ENCODE measurements at regions not wholly inside any gene's neighbourhood (a gene's known extent, or its start where the extent isn't known, plus 50 kb on each side); places are given as distances from the start of the nearest gene placed in this dataset.

GRCh38 chr11:105456950-105457349 is 152.9 kb upstream of the GRIA4 start:
- no peak overlapping the region for H3K27ac ChIP-seq
- ATAC-seq: no peak
- no peaks in the 10 kb centered on the region for H3K4me1 ChIP-seq
- DNase-seq: no peak
- no peak for TF ChIP-seq CTCF (IDR thresholded peaks at IDR 0.05)
- no peak overlapping the region for H3K4me3 ChIP-seq
- intact Hi-C loops (cut with DNase I): no loop called here
- WGBS, 2 donors: 63 to 72% methylated on average over 4 of the region's 4 CpGs
- no peaks in the 10 kb centered on the region for H3K36me3 ChIP-seq
- peaks cover 0 to 13% (median 0%) of the 10 kb centered on the region in 11 donors for H3K9me3 ChIP-seq
- no peaks in the 10 kb centered on the region for H3K27me3 ChIP-seq

- H3K27me3 ChIP-seq: no peaks in the 10 kb centered on the region
- no peak overlapping the region for H3K4me3 ChIP-seq
- ATAC-seq (no peak), DNase-seq (no peak)
- H3K4me1 ChIP-seq: no peaks in the 10 kb centered on the region
- no peak for TF ChIP-seq CTCF (IDR thresholded peaks at IDR 0.05)
- H3K27ac ChIP-seq: no peak overlapping the region
- 86 to 91% methylated on average over 2 of the region's 2 CpGs for WGBS, 2 donors
- H3K36me3 ChIP-seq: no peaks in the 10 kb centered on the region
- peaks cover 0 to 23% (median 10%) of the 10 kb centered on the region in 11 donors for H3K9me3 ChIP-seq
- intact Hi-C loops (cut with DNase I): no loop called here
Measured at GRCh38 chr11:105449100-105449734, 160.7 kb upstream of the GRIA4 start.

- TF ChIP-seq CTCF (IDR thresholded peaks at IDR 0.05): no peak
- DNase-seq (no peak), ATAC-seq (no peak)
- Histone ChIP-seq H3K4me1 (no peaks in the 10 kb centered on the region), H3K27me3 (no peaks in the 10 kb centered on the region), H3K27ac (no peak overlapping the region), H3K4me3 (no peak overlapping the region), H3K36me3 (no peaks in the 10 kb centered on the region), H3K9me3 (peaks cover 0 to 29% (median 15%) of the 10 kb centered on the region in 11 donors)
- WGBS, 2 donors: 87% methylated on average over 4 of the region's 4 CpGs
- intact Hi-C loops (cut with DNase I): no loop called here
Measured at GRCh38 chr11:105448703-105449079, 161.2 kb upstream of the GRIA4 start.

GRCh38 chr11:105447936-105448702 is 161.8 kb upstream of the GRIA4 start:
- Histone ChIP-seq H3K27ac (no peak overlapping the region), H3K4me1 (no peaks in the 10 kb centered on the region), H3K9me3 (peaks cover 0 to 34% (median 18%) of the 10 kb centered on the region in 11 donors), H3K4me3 (no peak overlapping the region), H3K27me3 (no peaks in the 10 kb centered on the region), H3K36me3 (no peaks in the 10 kb centered on the region)
- no peak for ATAC-seq
- intact Hi-C loops (cut with DNase I): no loop called here
- no peak for TF ChIP-seq CTCF (IDR thresholded peaks at IDR 0.05)
- WGBS, 2 donors: 90 to 96% methylated on average over 1 of the region's 1 CpG
- DNase-seq: no peak

Measured in heart right ventricle (tissue), 16 donors.